ENCODE measurements at regions not wholly inside any gene's neighbourhood (a gene's known extent, or its start where the extent isn't known, plus 50 kb on each side); places are given as distances from the start of the nearest gene placed in this dataset.

- no peak for DNase-seq (ENCODE audit: low read depth in 2 of 2)
Observed at GRCh38 chr5:61622156-61622555, 290.1 kb downstream of the ZSWIM6 start.

- DNase-seq (ENCODE audit: low read depth in 2 of 2) = no peak
Observed at GRCh38 chr5:61623401-61624069, 291.5 kb downstream of the ZSWIM6 start.

- no peak for DNase-seq (ENCODE audit: low read depth in 2 of 2)
Observed at GRCh38 chr5:61624553-61625136, 292.6 kb downstream of the ZSWIM6 start.

GRCh38 chr5:61625137-61625561, 293.1 kb downstream of the ZSWIM6 start:
- DNase-seq (ENCODE audit: low read depth in 2 of 2) = no peak

GRCh38 chr5:61625681-61626621, 293.9 kb downstream of the ZSWIM6 start:
- DNase-seq (ENCODE audit: low read depth in 2 of 2) = peak in 1 of 2 experiments; percentile 42

- DNase-seq (ENCODE audit: low read depth in 2 of 2) = no peak
Observed at GRCh38 chr5:61626639-61627282, 294.7 kb downstream of the ZSWIM6 start.

- DNase-seq (ENCODE audit: low read depth in 2 of 2) = no peak
Observed at GRCh38 chr5:61627531-61627930, 295.5 kb downstream of the ZSWIM6 start.

- DNase-seq (ENCODE audit: low read depth in 2 of 2) = no peak
Observed at GRCh38 chr5:61630908-61631307, 298.9 kb downstream of the ZSWIM6 start.

- DNase-seq (ENCODE audit: low read depth in 2 of 2) = no peak
Observed at GRCh38 chr5:61631438-61631941, 299.4 kb downstream of the ZSWIM6 start.

GRCh38 chr5:61632064-61632463, 300.0 kb downstream of the ZSWIM6 start:
- no peak for DNase-seq (ENCODE audit: low read depth in 2 of 2)

GRCh38 chr5:61635271-61635670, 303.2 kb downstream of the ZSWIM6 start:
- DNase-seq (ENCODE audit: low read depth in 2 of 2) = no peak

GRCh38 chr5:61637566-61637965, 305.5 kb downstream of the ZSWIM6 start:
- no peak for DNase-seq (ENCODE audit: low read depth in 2 of 2)

GRCh38 chr5:61638476-61638875, 306.4 kb downstream of the ZSWIM6 start:
- DNase-seq (ENCODE audit: low read depth in 2 of 2) = no peak

GRCh38 chr5:61640179-61641021, 308.3 kb downstream of the ZSWIM6 start:
- DNase-seq (ENCODE audit: low read depth in 2 of 2) = no peak

- DNase-seq (ENCODE audit: low read depth in 2 of 2) = no peak
Observed at GRCh38 chr5:61641748-61642565, 309.9 kb downstream of the ZSWIM6 start.

- no peak for DNase-seq (ENCODE audit: low read depth in 2 of 2)
Observed at GRCh38 chr5:61647672-61648071, 315.6 kb downstream of the ZSWIM6 start.

GRCh38 chr5:61649231-61649630, 317.2 kb downstream of the ZSWIM6 start:
- DNase-seq (ENCODE audit: low read depth in 2 of 2) = no peak

GRCh38 chr5:61649971-61650370, 317.9 kb downstream of the ZSWIM6 start:
- DNase-seq (ENCODE audit: low read depth in 2 of 2) = no peak

- no peak for DNase-seq (ENCODE audit: low read depth in 2 of 2)
Observed at GRCh38 chr5:61650661-61651060, 318.6 kb downstream of the ZSWIM6 start.

GRCh38 chr5:61651195-61651594, 319.1 kb downstream of the ZSWIM6 start:
- DNase-seq (ENCODE audit: low read depth in 2 of 2) = no peak

Data from stimulated activated CD4-positive, alpha-beta T cell treated with anti-CD3 and anti-CD28 coated beads, Interleukin-12 subunit alpha, Interleukin-12 subunit beta, amount 100 ng/mL, for 24 hours (primary cell).